ENCODE measurements at regions not wholly inside any gene's neighbourhood (a gene's known extent, or its start where the extent isn't known, plus 50 kb on each side); places are given as distances from the start of the nearest gene placed in this dataset.
"Not testable (repeated sequence)": the region's sequence is repeated elsewhere in the genome, so short reads cannot be mapped to it uniquely, and the experiment has no call there.

- no peak for DNase-seq (ENCODE audit: low read depth)
Measured at GRCh38 chr5:29170599-29170998, 2022.9 kb upstream of the CDH6 start.

GRCh38 chr5:29169886-29170285 lies 2023.6 kb upstream of the CDH6 start:
- no peak for DNase-seq (ENCODE audit: low read depth)

- no peak for DNase-seq (ENCODE audit: low read depth)
Measured at GRCh38 chr5:29162297-29162696, 2031.2 kb upstream of the CDH6 start.

DNA sequence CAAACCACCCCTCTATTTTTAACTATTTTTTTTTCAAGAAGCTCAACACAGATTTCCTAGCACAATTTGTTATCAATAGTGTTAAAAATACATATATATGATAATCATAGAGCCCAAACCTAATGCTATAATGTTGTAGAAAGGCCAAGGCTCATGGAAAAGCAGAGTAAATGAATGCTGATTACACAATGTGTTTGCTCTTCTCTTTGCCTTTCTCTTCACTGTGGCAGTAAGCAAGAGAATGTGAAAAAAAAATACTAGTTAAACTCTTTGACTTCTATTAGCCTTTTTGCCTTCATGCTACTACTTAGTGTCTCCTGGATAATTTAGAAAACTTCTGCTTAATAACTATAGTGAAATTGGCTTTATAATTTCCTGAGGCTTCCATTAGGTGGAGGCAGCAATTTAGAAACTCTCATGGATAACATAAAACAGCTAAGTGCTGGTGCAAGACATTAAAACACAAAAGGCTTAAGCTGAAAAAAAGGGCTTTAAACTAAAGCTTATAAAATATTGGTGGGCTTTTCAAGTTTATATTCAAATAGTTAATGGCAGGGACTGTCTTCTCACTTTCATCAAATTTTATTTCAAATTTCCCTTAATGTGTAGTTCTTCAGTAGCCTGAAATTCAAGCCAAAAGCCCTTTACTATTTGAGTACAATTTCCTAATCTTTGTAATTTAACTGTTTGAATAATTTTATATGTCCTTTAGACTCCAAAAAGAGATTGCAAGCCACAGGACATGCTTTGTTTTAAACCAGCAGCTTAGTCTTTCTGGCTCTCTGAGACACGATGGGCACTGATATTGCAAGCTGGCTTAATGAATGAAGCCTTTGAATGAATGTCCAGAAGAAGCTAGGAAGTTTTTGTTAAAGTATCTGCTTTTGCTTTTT lies 2031.8 kb upstream of the CDH6 start:
- no peak for DNase-seq (ENCODE audit: low read depth)

GRCh38 chr5:29157975-29158374 lies 2035.5 kb upstream of the CDH6 start:
- no peak for DNase-seq (ENCODE audit: low read depth)

- no peak for DNase-seq (ENCODE audit: low read depth)
Measured at GRCh38 chr5:29150840-29151239, 2042.6 kb upstream of the CDH6 start.

DNA sequence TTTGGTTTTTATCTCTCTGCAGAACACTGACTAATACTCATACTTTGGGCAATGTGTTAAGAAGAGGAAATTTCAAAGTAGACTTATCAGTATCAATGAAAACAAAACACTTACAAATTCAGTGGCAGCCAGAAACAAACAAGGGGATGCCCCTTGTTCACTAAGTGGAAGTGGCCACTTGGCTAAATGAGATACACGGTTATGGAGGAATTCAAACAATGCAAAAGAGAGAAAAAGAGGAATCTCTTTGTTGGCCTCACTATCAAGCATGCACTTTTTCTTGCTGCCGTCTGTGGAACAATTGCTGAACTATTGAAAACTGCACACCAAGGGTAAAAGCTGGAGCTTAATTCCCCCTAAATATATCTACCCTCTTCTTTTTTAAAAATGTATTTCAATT lies 2044.9 kb upstream of the CDH6 start:
- no peak for DNase-seq (ENCODE audit: low read depth)

DNA sequence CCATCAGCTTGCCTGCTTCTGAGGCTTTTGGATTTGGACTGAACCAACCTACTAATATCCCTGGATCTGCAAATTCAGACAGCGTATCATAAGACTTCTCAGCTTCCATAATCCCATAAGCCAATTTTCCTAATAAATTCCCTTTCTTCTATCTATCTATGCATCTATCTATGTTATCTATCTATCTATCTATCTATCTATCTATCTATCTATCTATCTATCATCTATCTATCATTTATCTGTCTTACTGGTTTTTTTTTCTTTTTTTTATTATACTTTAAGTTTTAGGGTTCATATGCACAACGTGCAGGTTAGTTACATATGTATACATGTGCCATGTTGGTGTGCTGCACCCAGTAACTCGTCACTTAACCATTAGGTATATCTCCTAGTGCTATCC lies 2045.4 kb upstream of the CDH6 start:
- no peak for DNase-seq (ENCODE audit: low read depth)

DNA sequence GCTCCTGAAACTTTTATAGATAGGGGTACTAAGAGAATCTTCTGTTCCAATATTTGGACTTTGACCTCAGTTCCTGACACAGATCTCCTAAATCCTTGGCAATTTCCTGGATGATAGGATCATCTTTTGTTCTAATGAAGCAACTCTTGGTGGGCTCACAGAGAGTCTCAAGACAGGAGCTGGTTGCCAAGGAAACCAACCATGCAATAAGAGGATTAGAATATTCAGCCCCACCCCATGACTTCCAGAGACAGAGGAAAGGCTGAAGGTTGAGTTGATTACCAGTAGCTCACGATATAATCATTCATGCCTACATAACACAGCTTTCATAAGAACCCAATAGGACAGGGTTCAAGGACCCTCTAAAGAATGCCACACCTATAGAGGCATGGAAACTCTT lies 2050.2 kb upstream of the CDH6 start:
- no peak for DNase-seq (ENCODE audit: low read depth)

DNA sequence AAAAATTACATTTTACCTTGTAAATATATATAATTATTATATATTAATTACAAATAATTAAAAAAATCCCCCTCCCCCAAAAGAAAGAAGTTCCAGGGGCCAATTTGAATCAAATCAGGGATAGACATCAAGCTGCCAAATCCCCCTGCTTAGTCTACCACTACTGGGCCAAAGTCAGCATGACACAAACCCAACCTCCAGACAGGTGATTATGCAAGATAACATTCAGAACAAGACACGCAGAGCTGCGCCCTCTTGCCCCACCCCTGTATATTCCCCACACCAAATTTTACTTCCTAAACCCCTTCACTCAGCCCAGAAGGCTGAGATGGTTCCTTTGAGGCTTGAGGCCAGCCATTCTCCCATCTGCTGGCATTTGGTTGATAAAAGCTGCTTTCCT lies 2059.1 kb upstream of the CDH6 start:
- DNase-seq (ENCODE audit: low read depth): no peak

DNA sequence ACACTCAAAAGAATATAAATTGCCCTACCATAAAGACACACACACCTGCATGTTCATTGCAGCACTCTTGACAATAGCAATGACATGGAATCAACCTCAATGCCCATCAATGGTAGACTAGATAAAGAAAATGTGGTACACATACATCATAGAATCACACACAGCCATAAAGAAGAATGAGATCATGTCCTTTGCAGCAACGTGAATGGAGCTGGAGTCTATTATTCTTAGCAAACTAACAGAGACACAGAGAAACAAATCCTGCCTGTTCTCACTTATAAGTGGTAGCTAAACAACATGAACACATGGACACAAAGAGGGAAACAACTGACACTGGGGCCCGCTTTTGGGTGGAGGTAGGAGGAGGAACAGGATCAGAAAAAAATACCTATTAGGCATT lies 2062.2 kb upstream of the CDH6 start:
- DNase-seq (ENCODE audit: low read depth): no peak

DNA sequence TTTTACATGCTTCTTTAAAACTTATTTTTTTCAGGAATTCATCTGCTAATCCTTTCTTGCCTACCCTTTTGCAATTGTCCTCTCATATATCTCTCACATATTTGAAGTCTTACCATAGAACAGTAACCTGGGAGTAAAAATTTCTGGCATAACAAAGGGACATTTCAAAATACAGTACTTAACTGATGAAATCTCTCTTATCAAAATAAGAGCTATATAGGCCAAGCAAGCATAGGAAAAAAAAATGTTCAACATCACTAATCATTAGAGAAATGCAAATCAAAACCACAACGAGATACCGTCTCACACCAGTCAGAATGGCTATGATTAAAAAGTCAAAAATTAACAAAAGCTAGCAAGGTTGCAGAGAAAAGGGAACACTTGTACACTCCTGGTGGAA lies 2062.7 kb upstream of the CDH6 start:
- no peak for DNase-seq (ENCODE audit: low read depth)

- not testable (repeated sequence) for DNase-seq (ENCODE audit: low read depth)
Measured at GRCh38 chr5:29127524-29128156, 2065.8 kb upstream of the CDH6 start.

DNA sequence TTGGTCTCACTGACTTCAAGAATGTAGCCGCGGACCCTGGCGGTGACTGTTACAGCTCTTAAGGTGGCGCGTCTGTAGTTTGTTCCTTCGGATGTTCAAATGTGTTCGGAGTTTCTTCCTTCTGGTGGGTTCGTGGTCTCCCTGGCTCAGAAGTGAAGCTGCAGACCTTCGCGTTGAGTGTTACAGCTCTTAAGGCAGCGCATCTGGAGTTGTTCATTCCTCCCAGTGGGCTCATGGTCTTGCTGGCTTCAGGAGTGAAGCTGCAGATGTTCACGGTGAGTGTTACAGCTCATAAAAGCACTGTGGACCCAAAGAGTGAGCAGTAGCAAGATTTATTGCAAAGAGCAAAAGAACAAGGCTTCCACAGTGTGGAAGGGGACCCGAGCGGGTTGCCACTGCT lies 2067.0 kb upstream of the CDH6 start:
- DNase-seq (ENCODE audit: low read depth): not testable (repeated sequence)

GRCh38 chr5:29122306-29122705 lies 2071.2 kb upstream of the CDH6 start:
- no peak for DNase-seq (ENCODE audit: low read depth)

- DNase-seq (ENCODE audit: low read depth): no peak
Measured at GRCh38 chr5:29114331-29114768, 2076.0 kb upstream of the CDH9 start.

- no peak for DNase-seq (ENCODE audit: low read depth)
Measured at GRCh38 chr5:29113516-29113915, 2075.1 kb upstream of the CDH9 start.

DNA sequence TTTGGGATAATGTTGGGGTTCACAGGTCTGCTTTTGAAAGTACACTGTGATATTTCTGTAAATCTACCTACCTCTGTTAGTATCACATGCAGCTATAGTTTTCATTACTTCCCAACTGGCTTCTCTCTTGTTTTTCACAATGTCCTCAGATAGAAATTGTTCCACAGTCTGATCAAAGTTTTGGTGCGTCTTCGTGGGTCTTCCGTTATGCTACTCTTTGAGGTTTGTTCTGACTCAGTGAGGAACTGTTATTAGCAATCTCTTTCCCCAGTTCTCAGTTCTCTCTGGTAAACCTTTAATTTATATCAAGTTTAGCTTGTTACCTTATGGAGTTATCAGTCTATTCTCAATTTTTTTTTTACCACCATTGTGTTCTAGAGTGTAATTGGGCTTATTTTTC lies 2061.2 kb upstream of the CDH9 start:
- no peak for DNase-seq (ENCODE audit: low read depth)

DNA sequence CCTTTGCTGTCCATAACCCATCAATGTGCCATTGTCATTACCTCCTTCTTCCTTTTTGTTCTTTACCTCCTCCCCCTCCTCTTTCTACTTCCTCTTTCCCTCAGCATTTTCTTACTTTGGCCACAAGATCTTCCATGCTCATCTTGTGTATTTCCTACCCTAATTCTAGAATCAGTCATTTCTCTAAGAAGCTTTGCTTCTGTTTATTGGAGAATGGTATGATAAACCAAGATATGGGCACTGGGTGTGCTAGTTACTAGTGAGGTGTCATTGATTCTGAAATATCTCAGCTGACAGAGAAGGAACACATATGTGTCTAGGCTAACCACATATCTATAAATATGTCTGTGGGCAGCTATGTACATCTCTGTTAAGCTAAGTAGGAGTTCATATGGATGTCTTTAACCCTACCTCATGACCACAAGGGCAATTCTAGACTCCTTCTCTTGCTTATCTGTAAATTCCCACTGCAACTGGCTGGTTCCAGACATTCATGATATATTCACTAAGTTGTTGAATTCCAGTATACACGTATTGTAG lies 2051.3 kb upstream of the CDH9 start:
- DNase-seq (ENCODE audit: low read depth): no peak

DNA sequence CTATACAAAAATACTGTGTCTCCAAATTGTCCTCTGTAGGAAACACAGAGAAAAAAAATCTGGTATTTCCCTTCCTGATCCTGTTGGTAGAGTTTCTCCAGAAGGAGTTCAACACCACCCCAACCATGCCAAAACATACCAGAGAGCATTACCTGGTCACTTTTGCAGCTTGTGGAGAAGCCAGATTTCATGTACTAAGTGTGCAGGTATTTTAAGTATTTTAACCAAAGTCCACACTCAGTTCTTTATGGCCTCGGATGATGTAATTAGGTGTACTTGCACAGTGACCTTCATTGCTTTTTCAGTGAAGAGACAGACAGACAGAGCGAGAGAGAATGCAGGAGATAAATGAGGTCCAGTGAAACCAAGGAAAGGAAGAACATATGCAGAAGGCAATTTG lies 2046.8 kb upstream of the CDH9 start:
- DNase-seq (ENCODE audit: low read depth): no peak

DNA sequence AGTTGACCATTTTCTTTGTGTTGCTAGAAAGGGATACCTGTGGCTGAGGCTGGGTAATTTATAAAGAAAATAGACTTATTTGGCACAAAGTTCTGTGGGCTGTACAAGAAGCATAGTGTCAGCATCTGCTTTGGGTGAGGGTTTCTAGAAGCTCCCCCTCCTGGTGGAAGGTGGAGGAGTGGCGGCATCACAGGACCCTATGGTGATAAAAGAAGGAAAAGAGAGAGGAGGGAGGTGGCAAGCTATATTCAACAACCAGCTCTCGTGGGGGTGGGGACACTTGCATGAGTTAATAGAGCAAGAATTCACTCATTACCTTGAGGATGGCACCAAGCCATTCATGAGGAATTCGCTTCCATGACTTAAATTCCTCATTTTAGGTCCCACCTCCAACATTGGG lies 2041.4 kb upstream of the CDH9 start:
- no peak for DNase-seq (ENCODE audit: low read depth)

GRCh38 chr5:29077451-29077850 lies 2039.1 kb upstream of the CDH9 start:
- DNase-seq (ENCODE audit: low read depth): no peak

DNA sequence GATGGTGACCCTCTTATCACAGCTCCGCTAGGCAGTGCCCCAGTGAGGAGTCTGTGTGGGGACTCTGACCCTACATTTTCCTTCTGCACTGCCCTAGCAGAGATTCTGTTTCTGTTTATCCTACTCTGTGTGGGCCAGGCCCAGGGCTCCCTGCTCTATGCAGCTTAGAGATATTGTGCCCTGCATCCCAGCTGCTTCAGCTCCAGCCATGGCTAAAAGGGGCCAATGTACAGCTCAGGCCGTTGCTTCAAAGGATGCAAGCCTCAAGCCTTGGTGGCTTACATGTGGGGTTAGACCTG lies 2030.7 kb upstream of the CDH9 start:
- DNase-seq (ENCODE audit: low read depth): no peak

- no peak for DNase-seq (ENCODE audit: low read depth)
Measured at GRCh38 chr5:29061381-29061780, 2023.0 kb upstream of the CDH9 start.

Data from GM04503 (cell line).